Caki2 (cell line): ENCODE measurements at regions not wholly inside any gene's neighbourhood (a gene's known extent, or its start where the extent isn't known, plus 50 kb on each side); places are given as distances from the start of the nearest gene placed in this dataset.
A peak's percentile ranks its signal among the peaks of the same experiment; 100 is the strongest.

Experiments used
- DNase-seq: peaks from one replicate; pipeline ENCODE4 v3.0.0-alpha.2; 2015; ENCODE audit warnings: low read depth
- in situ Hi-C: cut with HindIII; loops from 2 replicates; pipeline ENCODE4 v1.10.0; 2016; ENCODE audit warnings: low sequenced_read_pairs, low pct_unique_long_range_greater_than_20kb, mixed read lengths

DNA sequence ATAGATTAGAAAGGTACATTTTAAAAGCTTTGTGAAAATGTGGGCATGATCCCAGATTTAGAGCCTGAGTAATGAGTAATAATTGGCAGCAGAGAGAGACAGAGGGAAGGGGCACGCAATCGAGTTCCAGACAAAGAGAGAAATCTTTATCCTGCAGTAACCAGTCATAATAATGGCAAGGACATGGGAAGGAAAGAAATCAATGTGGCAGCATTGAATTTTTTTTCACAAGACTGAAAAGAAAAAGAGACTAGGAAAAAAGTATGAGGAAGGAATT, 790.8 kb upstream of the SOX9 start:
- DNase-seq = no peak
- in situ Hi-C loops = no loop called here

- in situ Hi-C loops = no loop called here
- DNase-seq = no peak
Measured at GRCh38 chr17:71331754-71332325, 789.0 kb upstream of the SOX9 start.

DNA sequence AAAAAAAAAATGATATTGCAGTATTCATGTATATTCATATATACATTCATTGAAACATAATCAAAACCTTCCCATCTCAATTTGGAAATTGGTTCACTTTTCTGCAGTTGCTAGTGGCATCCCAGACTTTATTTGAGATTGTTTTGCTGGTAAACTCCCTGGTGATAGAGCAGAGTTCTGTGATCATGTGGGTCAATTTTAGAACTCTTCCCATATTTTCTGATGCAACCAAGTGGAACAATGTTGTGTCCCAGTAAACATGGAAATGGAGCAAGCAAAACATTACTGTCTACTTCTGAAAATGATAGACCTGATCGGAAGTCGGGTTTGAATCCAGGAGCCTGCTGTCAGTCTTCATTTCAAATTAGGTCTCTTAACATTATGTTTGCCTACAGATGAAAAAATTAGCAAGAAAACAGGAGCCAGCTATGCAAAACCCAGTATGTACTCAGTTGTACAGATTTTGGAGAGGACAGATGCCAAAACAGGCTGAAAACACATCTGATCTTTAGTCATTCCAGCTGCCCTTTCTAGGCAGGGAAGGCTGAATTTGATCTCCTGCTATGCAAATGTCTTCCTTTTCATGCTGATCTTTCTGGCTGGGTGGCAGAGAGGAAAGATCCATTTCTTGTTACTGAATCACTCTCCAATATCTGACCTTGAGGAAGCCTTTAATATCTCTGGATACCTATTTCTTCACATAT, 786.6 kb upstream of the SOX9 start:
- in situ Hi-C loops = no loop called here
- DNase-seq = no peak

DNA sequence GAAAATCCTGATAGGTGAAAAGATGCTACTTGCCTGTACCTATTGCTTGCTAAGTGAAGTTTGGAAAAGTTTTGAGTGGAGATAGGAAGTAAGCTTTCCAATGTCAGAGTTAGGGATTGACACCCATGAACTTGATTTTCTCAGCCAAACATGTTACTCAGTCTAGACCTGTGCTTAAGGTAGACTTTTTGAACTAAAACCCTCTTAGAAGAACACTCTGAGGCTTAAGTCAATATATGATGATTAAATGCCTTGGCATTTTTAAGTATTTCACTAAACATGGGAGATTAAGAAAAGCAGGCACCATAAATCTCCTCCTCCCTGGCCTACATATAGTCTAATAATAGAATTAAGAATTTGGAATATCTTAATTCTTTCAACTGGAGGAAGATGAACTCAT, 785.6 kb upstream of the SOX9 start:
- no peak for DNase-seq
- in situ Hi-C loops = no loop called here

GRCh38 chr17:71337938-71338337, 782.9 kb upstream of the SOX9 start:
- DNase-seq = no peak
- in situ Hi-C loops = no loop called here

DNA sequence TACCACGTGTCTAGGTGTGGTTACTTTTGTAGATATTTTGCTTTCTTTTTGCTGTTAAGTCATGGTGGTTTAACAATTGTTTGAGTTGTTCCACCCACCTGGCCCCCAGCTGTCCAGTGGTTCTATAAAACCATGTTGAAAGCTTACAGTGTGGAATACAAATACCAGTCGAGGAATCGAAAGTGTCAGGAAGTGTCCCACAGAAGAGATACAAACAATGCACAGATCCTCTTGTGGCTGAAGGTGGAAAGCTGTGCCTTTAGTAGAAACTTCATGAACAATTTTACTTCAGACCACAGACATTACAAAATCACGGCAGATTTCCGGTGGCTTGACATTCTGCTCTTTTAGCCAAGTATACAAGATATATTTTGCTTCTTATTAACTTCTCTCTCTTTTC, 782.4 kb upstream of the SOX9 start:
- DNase-seq = no peak
- in situ Hi-C loops = no loop called here

DNA sequence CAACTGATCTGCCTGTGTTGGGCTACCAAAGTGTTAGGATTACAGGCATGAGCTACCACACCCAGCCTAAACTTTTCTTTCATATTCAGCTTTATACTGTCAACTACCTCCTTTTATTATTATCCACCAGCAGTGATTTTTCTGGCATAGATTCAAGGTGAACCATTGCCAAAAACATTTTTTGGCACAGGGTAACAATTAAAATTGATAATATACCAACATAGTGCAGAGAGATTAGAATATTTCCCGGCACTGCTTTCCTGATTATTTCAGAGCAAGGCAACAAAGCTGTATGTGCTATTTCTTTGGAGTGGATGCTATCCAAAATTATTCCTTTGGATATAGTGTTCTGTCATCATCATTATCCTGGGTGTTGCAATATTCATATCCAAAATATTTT, 781.6 kb upstream of the SOX9 start:
- DNase-seq = no peak
- in situ Hi-C loops = no loop called here

DNA sequence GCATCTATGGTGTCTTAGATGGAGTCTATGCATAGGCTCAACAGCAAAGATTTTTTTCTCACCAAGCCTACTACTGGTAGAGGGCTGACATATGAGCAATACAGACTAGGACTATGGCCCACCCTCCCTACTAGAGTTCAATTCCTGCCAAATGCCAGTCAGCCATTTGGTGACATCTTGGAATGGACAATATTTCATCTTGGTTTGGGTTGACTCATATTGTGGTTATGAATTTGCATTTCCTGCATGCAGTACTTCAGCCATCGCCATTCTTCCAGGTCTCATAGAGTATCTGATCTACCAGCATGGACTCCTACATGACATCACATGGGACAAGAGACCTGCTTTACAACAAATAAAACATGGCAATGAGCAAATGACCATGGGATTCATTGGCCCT, 778.1 kb upstream of the SOX9 start:
- in situ Hi-C loops = no loop called here
- no peak for DNase-seq

DNA sequence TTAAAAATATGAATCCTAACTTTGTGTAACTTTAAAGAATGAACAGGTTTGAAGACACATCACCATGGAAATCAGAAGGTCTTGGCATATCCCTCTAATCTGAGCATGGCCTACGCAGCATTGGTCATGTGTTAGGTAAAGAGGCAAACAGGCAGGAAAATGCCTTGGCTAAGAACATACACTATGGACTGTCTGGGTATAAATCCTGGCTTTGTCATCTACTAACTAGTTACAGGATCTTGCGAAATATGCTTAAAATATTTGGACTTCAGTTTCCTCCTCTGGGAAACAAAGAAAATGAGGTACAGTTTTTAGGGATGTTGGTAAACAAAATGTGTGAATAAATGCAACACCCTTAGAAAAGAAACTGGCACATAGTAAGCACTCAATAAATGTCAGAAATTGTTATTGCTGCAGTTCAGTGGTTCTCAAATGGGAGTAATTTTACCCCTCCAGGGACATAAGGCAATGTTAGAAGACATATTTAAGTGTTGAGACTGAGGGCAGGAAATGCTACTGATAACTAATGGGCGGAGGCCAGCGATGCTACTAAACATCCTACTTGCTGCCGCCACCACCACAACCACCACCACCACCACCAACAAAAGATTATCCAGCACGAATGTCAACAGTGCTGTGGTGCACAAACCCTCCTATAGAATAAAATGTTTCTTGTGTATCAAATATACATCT, 770.8 kb upstream of the SOX9 start:
- in situ Hi-C loops = no loop called here
- DNase-seq = no peak

DNA sequence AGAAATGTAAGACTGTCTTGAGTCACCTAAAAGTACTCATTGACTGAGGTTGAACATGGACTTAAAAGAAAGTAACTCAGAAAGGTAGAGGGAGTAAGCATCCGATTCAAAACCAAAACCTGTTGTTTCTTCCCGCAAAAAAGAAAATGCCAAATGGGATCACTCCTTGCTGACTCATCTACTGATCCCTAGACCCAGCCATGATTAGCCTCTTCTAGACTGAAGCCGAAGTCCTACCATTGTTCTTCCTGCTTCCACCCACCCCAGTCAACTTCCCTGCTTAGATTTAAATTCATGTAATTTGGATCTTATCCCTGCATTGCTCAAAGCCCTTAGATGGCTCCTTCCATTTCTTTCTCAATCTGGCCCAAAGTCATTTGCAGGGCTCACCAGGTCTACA, 760.5 kb upstream of the SOX9 start:
- in situ Hi-C loops = no loop called here
- no peak for DNase-seq

- in situ Hi-C loops = no loop called here
- DNase-seq = peak; percentile 33
Measured at GRCh38 chr17:71361656-71362450, 759.0 kb upstream of the SOX9 start.

DNA sequence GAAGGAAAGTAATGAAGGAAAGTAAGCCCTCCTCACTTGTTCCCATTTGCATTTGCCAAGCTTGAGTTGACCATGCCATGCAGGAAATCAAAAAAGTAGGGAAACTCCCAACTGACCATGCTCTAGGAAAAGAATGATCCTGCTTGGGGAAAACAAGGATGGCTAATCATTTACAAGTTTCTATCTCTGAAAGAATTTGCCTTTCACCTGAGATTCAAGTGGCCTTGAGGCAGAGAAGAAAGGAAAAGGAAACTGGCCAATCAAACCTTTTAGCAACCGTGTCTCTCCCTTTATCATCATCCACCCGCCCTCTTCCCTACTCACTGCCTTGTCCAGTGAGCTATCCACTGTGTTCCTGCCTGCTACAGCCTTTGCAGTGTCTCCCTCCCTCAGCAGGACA, 757.2 kb upstream of the SOX9 start:
- in situ Hi-C loops = no loop called here
- DNase-seq = peak; percentile 53

DNA sequence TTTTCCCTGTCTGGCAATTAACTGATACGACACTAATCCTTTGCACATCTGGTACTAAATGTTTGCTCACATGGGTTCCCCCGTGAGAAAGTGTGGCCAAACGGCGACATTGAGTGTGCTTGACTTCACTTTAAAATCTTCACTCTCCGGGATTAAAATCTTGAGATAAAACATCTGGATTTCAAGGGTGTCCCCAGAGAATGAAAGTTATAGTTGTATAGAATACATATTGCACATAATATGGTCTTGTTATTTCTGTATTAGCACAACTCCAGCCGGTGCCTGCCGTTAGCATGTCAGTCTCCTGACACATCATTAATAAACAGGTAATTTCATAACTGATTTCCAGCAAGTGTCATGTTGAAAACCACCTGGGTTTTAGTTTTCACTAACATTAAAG, 749.0 kb upstream of the SOX9 start:
- DNase-seq = no peak
- in situ Hi-C loops = no loop called here

- DNase-seq = no peak
- in situ Hi-C loops = no loop called here
Measured at GRCh38 chr17:71375948-71376347, 744.9 kb upstream of the SOX9 start.

GRCh38 chr17:71376933-71377332, 743.9 kb upstream of the SOX9 start:
- DNase-seq = no peak
- in situ Hi-C loops = no loop called here

DNA sequence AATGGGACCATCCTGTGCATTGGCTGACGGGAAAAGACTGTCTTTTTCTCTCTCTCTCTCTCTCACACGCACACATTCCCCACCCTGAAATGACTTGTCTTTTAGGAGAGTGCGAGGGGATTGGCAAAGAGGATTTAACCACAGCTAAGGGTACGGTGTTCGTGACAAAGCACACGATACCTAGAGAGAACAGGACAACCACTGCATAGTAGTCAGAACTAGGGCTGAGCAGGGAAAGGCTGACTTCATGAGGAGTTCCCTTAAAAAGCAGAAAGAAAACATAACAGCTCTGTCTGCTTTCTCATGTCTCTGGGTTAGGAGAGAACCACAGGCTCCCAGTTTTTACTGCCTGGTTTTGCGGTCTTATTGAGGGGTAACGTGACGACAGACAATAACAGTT, 742.8 kb upstream of the SOX9 start:
- DNase-seq = no peak
- in situ Hi-C loops = no loop called here

- no peak for DNase-seq
- in situ Hi-C loops = no loop called here
Measured at GRCh38 chr17:71378741-71379140, 742.1 kb upstream of the SOX9 start.

DNA sequence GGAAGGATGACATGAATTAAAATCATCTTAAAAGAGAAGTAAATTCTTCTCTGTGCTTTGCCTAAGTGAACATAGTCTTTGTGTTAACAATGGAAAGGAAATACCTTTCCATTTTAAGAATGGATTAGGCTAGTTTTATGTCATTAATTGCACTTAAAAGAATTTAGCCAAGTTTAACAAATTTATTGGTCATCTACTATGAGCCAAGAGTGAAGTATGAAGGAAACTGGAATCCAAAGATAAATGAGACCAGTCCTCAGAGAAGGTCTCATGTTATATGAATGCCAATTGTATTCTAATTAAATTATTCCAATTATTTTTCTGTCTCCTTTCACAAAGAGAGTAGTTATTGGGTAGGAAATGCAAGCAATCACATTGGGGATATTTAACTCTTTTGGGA, 741.3 kb upstream of the SOX9 start:
- DNase-seq = no peak
- in situ Hi-C loops = no loop called here

DNA sequence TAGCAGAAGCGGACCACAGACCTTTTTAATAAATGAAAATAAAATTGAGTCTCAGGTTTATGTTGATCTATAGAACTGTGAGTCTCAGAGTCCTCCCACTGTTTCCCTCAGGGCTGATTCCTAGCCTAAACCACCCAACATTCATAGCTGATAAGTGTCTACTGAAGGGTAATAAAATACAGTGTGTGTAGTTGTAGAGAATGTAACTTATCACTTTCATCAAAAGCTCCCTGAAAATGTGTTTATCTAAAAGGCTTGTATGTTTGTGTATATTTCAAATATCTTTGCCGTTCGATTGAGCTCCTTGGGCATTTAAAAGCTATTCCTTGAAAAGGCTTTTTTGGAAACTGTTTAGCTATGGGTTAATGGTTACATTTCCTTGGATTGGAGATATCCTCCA, 740.3 kb upstream of the SOX9 start:
- DNase-seq = no peak
- in situ Hi-C loops = no loop called here
